WTC11 (cell line): ENCODE measurements at regions not wholly inside any gene's neighbourhood (a gene's known extent, or its start where the extent isn't known, plus 50 kb on each side); places are given as distances from the start of the nearest gene placed in this dataset.

ENCODE experiments used
- ATAC-seq: fragments of 200-7000 bp; cut with Tn5 transposase; 2 replicates; pipeline ENCODE4 v1.10.0; 2021; ENCODE audit warnings: mild to moderate bottlenecking, moderate library complexity
- CTCF ChIA-PET: fragments of 300-600 bp; sonication (Branson Sonifier 250); formaldehyde crosslinking; loops from one replicate; lab custom pipeline; 2021; ENCODE audit warnings: antibody characterized with exemption; lab: Charles Lee
- POLR2A ChIA-PET: fragments of 350-600 bp; sonication (Branson Sonifier 250); formaldehyde crosslinking; loops from one replicate; lab custom pipeline; 2021; ENCODE audit warnings: antibody characterized with exemption; lab: Charles Lee
- DNase-seq: peaks from one replicate; pipeline ENCODE4 v3.0.0; 2021; ENCODE audit warnings: low spot score
- H3K27ac Mint-ChIP-seq: 2 replicates; pipeline ENCODE4 v1.8.0; 2021; ENCODE audit warnings: mixed read lengths
- H3K27me3 Mint-ChIP-seq: 2 replicates; pipeline ENCODE4 v1.8.0; 2021; ENCODE audit warnings: low read depth, mild to moderate bottlenecking, moderate library complexity, mixed read lengths
- H3K36me3 Mint-ChIP-seq: 2 replicates; pipeline ENCODE4 v1.8.0; 2021; ENCODE audit warnings: mixed read lengths
- H3K4me1 Mint-ChIP-seq: 2 replicates; pipeline ENCODE4 v1.8.0; 2022; ENCODE audit warnings: mixed read lengths
- H3K4me3 Mint-ChIP-seq: 2 replicates; pipeline ENCODE4 v1.8.0; 2021; ENCODE audit warnings: mild to moderate bottlenecking, moderate library complexity, mixed read lengths
- H3K9me3 Mint-ChIP-seq: 2 replicates; pipeline ENCODE4 v1.8.0; 2021; ENCODE audit warnings: mixed read lengths
- AR ChIP-seq: fragments of 250-450 bp; sonication (Bioruptor Pico); IDR thresholded peaks from 2 replicates; pipeline ENCODE4 v1.9.0; 2021; ENCODE audit warnings: mild to moderate bottlenecking
- ATF1 ChIP-seq: sonication (generic); formaldehyde crosslinking; IDR thresholded peaks from 2 replicates; pipeline ENCODE4 v1.8.1; 2023; ENCODE audit warnings: mild to moderate bottlenecking, moderate library complexity, missing genetic modification reagents
- EMX1 ChIP-seq: fragments of 250-450 bp; sonication (Bioruptor Pico); IDR thresholded peaks from 2 replicates; pipeline ENCODE4 v1.8.0; 2021; ENCODE audit warnings: mild to moderate bottlenecking
- FOXP4 ChIP-seq: sonication (generic); formaldehyde crosslinking; IDR thresholded peaks from 2 replicates; pipeline ENCODE4 v1.8.0; 2022; ENCODE audit warnings: mild to moderate bottlenecking, missing genetic modification reagents
- PRRX2 ChIP-seq: fragments of 250-450 bp; sonication (Bioruptor Pico); IDR thresholded peaks from 2 replicates; pipeline ENCODE4 v1.8.0; 2021; ENCODE audit warnings: mild to moderate bottlenecking
- RELA ChIP-seq: sonication (generic); formaldehyde crosslinking; IDR thresholded peaks from 2 replicates; pipeline ENCODE4 v1.8.1; 2022; ENCODE audit warnings: missing genetic modification reagents, mild to moderate bottlenecking, borderline replicate concordance
- SMAD4 ChIP-seq: sonication (generic); formaldehyde crosslinking; IDR thresholded peaks from 2 replicates; pipeline ENCODE4 v1.8.0; 2022; ENCODE audit warnings: mild to moderate bottlenecking, missing genetic modification reagents
- TCF7 ChIP-seq: sonication (generic); formaldehyde crosslinking; IDR thresholded peaks from 2 replicates; pipeline ENCODE4 v1.8.0; 2022; ENCODE audit warnings: mild to moderate bottlenecking, low read depth, missing genetic modification reagents, moderate library complexity
- TEAD4 ChIP-seq: sonication (generic); formaldehyde crosslinking; IDR thresholded peaks from 2 replicates; pipeline ENCODE4 v1.8.0; 2022; ENCODE audit warnings: mild to moderate bottlenecking, missing genetic modification reagents
- TF ChIP-seq, protein P1 (sequence below): sonication (generic); formaldehyde crosslinking; IDR thresholded peaks from 2 replicates; pipeline ENCODE4 v1.8.1; 2022; ENCODE audit warnings: low read depth, mild to moderate bottlenecking, moderate library complexity, missing genetic modification reagents, borderline replicate concordance
- TF ChIP-seq, protein P2 (sequence below): sonication (generic); formaldehyde crosslinking; IDR thresholded peaks from 2 replicates; pipeline ENCODE4 v1.8.0; 2022; ENCODE audit warnings: missing genetic modification reagents

- H3K9me3 Mint-ChIP-seq = peaks cover 85% of the 10 kb centered on the region
- H3K4me3 Mint-ChIP-seq = no peak overlapping the region
Observed at GRCh38 chr13:19123502-19123901, 58.1 kb downstream of the TUBA3C start.

More at GRCh38 chr13:19123502-19123901, 58.1 kb downstream of the TUBA3C start:
- TF ChIP-seq RELA (CRISPR knock-in tag) (no peak), SMAD4 (CRISPR knock-in tag) (no peak), EMX1 (CRISPR knock-in tag) (no peak), TCF7 (CRISPR knock-in tag) (no peak), FOXP4 (CRISPR knock-in tag) (no peak), ATF1 (CRISPR knock-in tag) (no peak), PRRX2 (CRISPR knock-in tag) (no peak), TEAD4 (no peak), AR (no peak)
- TF ChIP-seq, protein P1, sequence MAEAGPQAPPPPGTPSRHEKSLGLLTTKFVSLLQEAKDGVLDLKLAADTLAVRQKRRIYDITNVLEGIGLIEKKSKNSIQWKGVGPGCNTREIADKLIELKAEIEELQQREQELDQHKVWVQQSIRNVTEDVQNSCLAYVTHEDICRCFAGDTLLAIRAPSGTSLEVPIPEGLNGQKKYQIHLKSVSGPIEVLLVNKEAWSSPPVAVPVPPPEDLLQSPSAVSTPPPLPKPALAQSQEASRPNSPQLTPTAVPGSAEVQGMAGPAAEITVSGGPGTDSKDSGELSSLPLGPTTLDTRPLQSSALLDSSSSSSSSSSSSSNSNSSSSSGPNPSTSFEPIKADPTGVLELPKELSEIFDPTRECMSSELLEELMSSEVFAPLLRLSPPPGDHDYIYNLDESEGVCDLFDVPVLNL = no peak
- TF ChIP-seq, protein P2, sequence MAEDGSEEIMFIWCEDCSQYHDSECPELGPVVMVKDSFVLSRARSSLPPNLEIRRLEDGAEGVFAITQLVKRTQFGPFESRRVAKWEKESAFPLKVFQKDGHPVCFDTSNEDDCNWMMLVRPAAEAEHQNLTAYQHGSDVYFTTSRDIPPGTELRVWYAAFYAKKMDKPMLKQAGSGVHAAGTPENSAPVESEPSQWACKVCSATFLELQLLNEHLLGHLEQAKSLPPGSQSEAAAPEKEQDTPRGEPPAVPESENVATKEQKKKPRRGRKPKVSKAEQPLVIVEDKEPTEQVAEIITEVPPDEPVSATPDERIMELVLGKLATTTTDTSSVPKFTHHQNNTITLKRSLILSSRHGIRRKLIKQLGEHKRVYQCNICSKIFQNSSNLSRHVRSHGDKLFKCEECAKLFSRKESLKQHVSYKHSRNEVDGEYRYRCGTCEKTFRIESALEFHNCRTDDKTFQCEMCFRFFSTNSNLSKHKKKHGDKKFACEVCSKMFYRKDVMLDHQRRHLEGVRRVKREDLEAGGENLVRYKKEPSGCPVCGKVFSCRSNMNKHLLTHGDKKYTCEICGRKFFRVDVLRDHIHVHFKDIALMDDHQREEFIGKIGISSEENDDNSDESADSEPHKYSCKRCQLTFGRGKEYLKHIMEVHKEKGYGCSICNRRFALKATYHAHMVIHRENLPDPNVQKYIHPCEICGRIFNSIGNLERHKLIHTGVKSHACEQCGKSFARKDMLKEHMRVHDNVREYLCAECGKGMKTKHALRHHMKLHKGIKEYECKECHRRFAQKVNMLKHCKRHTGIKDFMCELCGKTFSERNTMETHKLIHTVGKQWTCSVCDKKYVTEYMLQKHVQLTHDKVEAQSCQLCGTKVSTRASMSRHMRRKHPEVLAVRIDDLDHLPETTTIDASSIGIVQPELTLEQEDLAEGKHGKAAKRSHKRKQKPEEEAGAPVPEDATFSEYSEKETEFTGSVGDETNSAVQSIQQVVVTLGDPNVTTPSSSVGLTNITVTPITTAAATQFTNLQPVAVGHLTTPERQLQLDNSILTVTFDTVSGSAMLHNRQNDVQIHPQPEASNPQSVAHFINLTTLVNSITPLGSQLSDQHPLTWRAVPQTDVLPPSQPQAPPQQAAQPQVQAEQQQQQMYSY = no peak
- H3K4me1 Mint-ChIP-seq = no peaks in the 10 kb centered on the region
- POLR2A ChIA-PET = no interaction called here
- peaks cover 6% of the 10 kb centered on the region for H3K27me3 Mint-ChIP-seq
- DNase-seq (no peak), ATAC-seq (no peak)
- H3K27ac Mint-ChIP-seq = no peak overlapping the region
- peaks cover 66% of the 10 kb centered on the region for H3K36me3 Mint-ChIP-seq
- CTCF ChIA-PET = no interaction called here
